ENCODE measurements at regions not wholly inside any gene's neighbourhood (a gene's known extent, or its start where the extent isn't known, plus 50 kb on each side); places are given as distances from the start of the nearest gene placed in this dataset.

- no peak for TF ChIP-seq CTCF (IDR thresholded peaks at IDR 0.05; ENCODE audit: low read length)
- TF ChIP-seq EZH2 (optimal IDR thresholded peaks at IDR 0.05; ENCODE audit: low read depth, low read length) = no peak
Observed at GRCh38 chr18:64331419-64331818, 182.5 kb upstream of the LINC00305 start.

All from MM.1S (cell line).